A673 (cell line): ENCODE measurements at regions not wholly inside any gene's neighbourhood (a gene's known extent, or its start where the extent isn't known, plus 50 kb on each side); places are given as distances from the start of the nearest gene placed in this dataset.
A peak's percentile ranks its signal among the peaks of the same experiment; 100 is the strongest.

Source experiments
- BruUV-seq: library from RNA; stranded (reverse); fragments of 400-500 nt; replicated peaks from 2 replicates; lab custom pipeline; 2021; lab: Mats Ljungman, UMichigan
- CTCF ChIA-PET: fragments of 300-600 bp; sonication (Branson Sonifier 250); formaldehyde crosslinking; loops from one replicate; lab custom pipeline; 2022; ENCODE audit warnings: antibody characterized with exemption; lab: Charles Lee
- POLR2A ChIA-PET: fragments of 300-600 bp; sonication (Branson Sonifier 250); formaldehyde crosslinking; loops from one replicate; lab custom pipeline; 2022; ENCODE audit warnings: antibody characterized with exemption; ENCODE audit not compliant: low non-redundant PET; lab: Charles Lee
- DNase-seq: peaks from one replicate; pipeline ENCODE4 v3.0.0-alpha.2; 2015; ENCODE audit warnings: low spot score
- H3K27ac ChIP-seq: fragments of 200-600 bp; sonication (generic); 2 replicates; pipeline ENCODE4 v1.5.1; 2016; ENCODE audit warnings: mixed run types, low read depth, mild to moderate bottlenecking, mixed read lengths, antibody characterized with exemption, low read length; ENCODE audit not compliant: poor library complexity, severe bottlenecking
- H3K27me3 ChIP-seq: fragments of 200-600 bp; sonication (generic); replicated peaks from 2 replicates; pipeline ENCODE4 v1.6.1; 2017; ENCODE audit warnings: mixed run types, low read depth, mild to moderate bottlenecking, mixed read lengths, antibody characterized with exemption, low read length; ENCODE audit not compliant: insufficient read depth, poor library complexity
- H3K36me3 ChIP-seq: fragments of 200-600 bp; sonication (generic); 2 replicates; pipeline ENCODE4 v1.6.1; 2016; ENCODE audit warnings: mixed run types, mild to moderate bottlenecking, mixed read lengths, antibody characterized with exemption, low read length; ENCODE audit not compliant: insufficient read depth, poor library complexity, severe bottlenecking
- H3K4me1 ChIP-seq: fragments of 200-600 bp; sonication (generic); 2 replicates; pipeline ENCODE4 v1.6.1; 2017; ENCODE audit warnings: mixed run types, mild to moderate bottlenecking, mixed read lengths, antibody characterized with exemption, low read length; ENCODE audit not compliant: insufficient read depth, poor library complexity, severe bottlenecking
- H3K4me3 ChIP-seq: fragments of 200-600 bp; sonication (generic); 2 replicates; pipeline ENCODE4 v1.5.1; 2016; ENCODE audit warnings: low read depth, mixed run types, mild to moderate bottlenecking, mixed read lengths, low read length; ENCODE audit not compliant: poor library complexity, severe bottlenecking
- H3K9me3 ChIP-seq: fragments of 200-600 bp; sonication (generic); 2 replicates; pipeline ENCODE4 v1.6.1; 2016; ENCODE audit warnings: mixed run types, low read depth, mild to moderate bottlenecking, mixed read lengths, antibody characterized with exemption, low read length; ENCODE audit not compliant: poor library complexity, severe bottlenecking
- EZH2 ChIP-seq: fragments of 200-600 bp; sonication (generic); IDR thresholded peaks from 2 replicates; pipeline ENCODE4 v1.6.1; 2017; ENCODE audit warnings: borderline replicate concordance, low read depth, mild to moderate bottlenecking, mixed read lengths, antibody characterized with exemption, low read length; ENCODE audit not compliant: poor library complexity, severe bottlenecking
- intact Hi-C: fragments of 100-400 bp; cut with micrococcal nuclease; formaldehyde crosslinking; loops from one replicate; pipeline ENCODE4 v1.10.0; 2022; ENCODE audit not compliant: unreplicated experiment
- TF ChIP-seq, protein P1 (sequence below): fragments of 300-800, 200-600 bp; sonication (generic); conservative IDR thresholded peaks from 2 replicates; pipeline ENCODE4 v1.5.1; 2017; ENCODE audit warnings: low read depth, mild to moderate bottlenecking, antibody characterized with exemption, low read length, moderate library complexity, mixed read lengths

DNA sequence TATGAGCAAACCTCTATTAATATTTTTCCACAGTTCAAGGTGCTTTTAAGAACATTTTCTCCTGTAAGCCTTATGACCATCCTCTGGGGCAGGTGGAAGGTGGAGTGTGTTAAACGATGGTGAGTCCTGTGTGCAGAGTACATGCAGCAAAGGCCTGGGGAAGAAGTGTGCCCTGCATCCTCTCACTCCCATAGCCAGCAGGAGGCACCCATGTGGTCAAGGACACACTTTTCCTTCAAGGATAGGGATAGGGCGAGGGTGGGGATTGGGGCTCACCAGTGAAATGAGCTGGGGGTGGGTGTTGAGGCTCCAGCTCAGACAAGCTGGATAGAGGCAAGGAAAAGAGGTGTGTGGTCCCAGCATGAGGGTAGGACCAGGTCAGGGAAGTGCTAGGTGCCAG lies 120.8 kb upstream of the KCNE2 start:
- Histone ChIP-seq H3K27me3 (peaks cover 8% of the 10 kb centered on the region), H3K4me1 (no peaks in the 10 kb centered on the region), H3K27ac (no peak overlapping the region), H3K4me3 (no peak overlapping the region), H3K36me3 (no peaks in the 10 kb centered on the region), H3K9me3 (no peaks in the 10 kb centered on the region)
- ChIA-PET POLR2A (no interaction called here), CTCF (no interaction called here)
- DNase-seq: no peak
- intact Hi-C loops: loop anchor here (2.0 kb wide), 1 partner anchor 320 kb away; no protein-coding TSS in a partner anchor
- no TSS peak for BruUV-seq
- TF ChIP-seq, protein P1, sequence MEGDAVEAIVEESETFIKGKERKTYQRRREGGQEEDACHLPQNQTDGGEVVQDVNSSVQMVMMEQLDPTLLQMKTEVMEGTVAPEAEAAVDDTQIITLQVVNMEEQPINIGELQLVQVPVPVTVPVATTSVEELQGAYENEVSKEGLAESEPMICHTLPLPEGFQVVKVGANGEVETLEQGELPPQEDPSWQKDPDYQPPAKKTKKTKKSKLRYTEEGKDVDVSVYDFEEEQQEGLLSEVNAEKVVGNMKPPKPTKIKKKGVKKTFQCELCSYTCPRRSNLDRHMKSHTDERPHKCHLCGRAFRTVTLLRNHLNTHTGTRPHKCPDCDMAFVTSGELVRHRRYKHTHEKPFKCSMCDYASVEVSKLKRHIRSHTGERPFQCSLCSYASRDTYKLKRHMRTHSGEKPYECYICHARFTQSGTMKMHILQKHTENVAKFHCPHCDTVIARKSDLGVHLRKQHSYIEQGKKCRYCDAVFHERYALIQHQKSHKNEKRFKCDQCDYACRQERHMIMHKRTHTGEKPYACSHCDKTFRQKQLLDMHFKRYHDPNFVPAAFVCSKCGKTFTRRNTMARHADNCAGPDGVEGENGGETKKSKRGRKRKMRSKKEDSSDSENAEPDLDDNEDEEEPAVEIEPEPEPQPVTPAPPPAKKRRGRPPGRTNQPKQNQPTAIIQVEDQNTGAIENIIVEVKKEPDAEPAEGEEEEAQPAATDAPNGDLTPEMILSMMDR: no peak
- no peak for TF ChIP-seq EZH2

DNA sequence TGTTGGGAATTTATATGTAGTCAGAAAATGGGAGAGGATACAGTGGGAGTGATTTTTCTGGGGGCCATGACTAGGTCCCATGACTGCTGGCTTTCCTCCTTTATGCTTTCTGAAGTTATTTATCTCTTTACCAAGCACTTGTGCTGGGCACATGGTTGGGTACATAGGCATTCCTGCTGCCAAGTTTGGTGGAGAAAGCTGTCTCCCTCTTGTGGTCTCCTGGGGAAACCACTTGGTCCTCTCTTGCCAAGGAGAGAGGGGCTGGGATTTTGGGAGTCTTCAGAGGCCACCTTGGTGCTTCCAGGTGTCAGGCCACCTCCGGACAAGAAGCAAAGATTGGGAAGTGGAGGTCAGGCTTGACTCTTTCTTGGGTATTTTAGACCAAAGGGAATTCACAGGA lies 120.2 kb upstream of the KCNE2 start:
- Histone ChIP-seq H3K27ac (no peak overlapping the region), H3K4me3 (no peak overlapping the region), H3K4me1 (no peaks in the 10 kb centered on the region), H3K27me3 (peaks cover 7% of the 10 kb centered on the region), H3K9me3 (no peaks in the 10 kb centered on the region), H3K36me3 (no peaks in the 10 kb centered on the region)
- peak; percentile 65 for DNase-seq
- ChIA-PET CTCF (interaction anchor here (0.5 kb wide), 1 partner anchor 266 kb away, joined by 4 read pairs; no protein-coding TSS in a partner anchor), POLR2A (no interaction called here)
- no TSS peak for BruUV-seq
- no peak for TF ChIP-seq EZH2
- TF ChIP-seq, protein P1: peak; percentile 74
- intact Hi-C loops: loop anchor here (2.0 kb wide), 1 partner anchor 321 kb away; no protein-coding TSS in a partner anchor

DNA sequence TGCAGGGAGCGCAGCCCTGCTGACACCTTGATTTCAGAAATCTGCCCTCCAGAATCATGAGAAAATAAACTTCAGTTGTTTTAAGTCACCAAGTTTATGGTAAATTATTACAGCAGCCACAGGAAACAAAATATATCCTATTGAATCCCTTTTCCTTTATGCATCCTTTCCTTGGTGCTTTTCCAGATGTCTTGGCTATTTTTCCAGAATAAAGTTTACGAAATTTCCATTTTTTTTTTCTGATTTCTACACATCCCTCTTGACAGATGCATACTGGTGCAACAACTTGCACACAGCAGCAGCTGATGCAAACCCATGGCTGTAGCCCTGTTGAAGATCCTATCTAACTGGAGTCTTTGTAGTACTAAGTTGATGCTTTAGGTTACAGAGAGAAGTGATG lies 111.1 kb upstream of the KCNE2 start:
- ChIA-PET POLR2A (no interaction called here), CTCF (no interaction called here)
- TF ChIP-seq, protein P1: no peak
- no peak for TF ChIP-seq EZH2
- Histone ChIP-seq H3K27ac (no peak overlapping the region), H3K4me3 (no peak overlapping the region), H3K9me3 (peaks cover 17% of the 10 kb centered on the region), H3K36me3 (no peaks in the 10 kb centered on the region), H3K27me3 (no peaks in the 10 kb centered on the region), H3K4me1 (no peaks in the 10 kb centered on the region)
- intact Hi-C loops: loop anchor here (5.0 kb wide), 1 partner anchor 95 kb away; no protein-coding TSS in a partner anchor
- no TSS peak for BruUV-seq
- DNase-seq: no peak
